GM12891 (cell line): ENCODE measurements at regions not wholly inside any gene's neighbourhood (a gene's known extent, or its start where the extent isn't known, plus 50 kb on each side); places are given as distances from the start of the nearest gene placed in this dataset.

Source experiments
- DNase-seq: peaks from one replicate; pipeline ENCODE4 v3.0.0; 2011; ENCODE audit warnings: low spot score; ENCODE audit not compliant: insufficient read length
- FAIRE-seq: peaks from 2 replicates; lab custom pipeline; 2011; peaks lifted over from hg19 to GRCh38; lab: Jason Lieb, UNC
- PAX5 ChIP-seq: IDR thresholded peaks from 2 replicates; pipeline ENCODE4 v1.6.1; 2011; ENCODE audit warnings: low read length, moderate library complexity, mild to moderate bottlenecking; ENCODE audit not compliant: insufficient read depth, severe bottlenecking
- POLR2A ChIP-seq: IDR thresholded peaks from 2 replicates; pipeline ENCODE4 v1.6.1; 2011; ENCODE audit warnings: low read depth, low read length, control low read depth
- POLR2AphosphoS5 ChIP-seq: IDR thresholded peaks from 2 replicates; pipeline ENCODE4 v1.6.1; 2011; ENCODE audit warnings: low read depth, low read length, control low read depth
- POU2F2 ChIP-seq: IDR thresholded peaks from 2 replicates; pipeline ENCODE4 v1.6.1; 2011; ENCODE audit warnings: low read depth, mild to moderate bottlenecking, control low read depth, low read length, moderate library complexity
- SPI1 ChIP-seq: IDR thresholded peaks from 2 replicates; pipeline ENCODE4 v1.6.1; 2011; ENCODE audit warnings: low read depth, low read length, control low read depth
- TAF1 ChIP-seq: IDR thresholded peaks from 2 replicates; pipeline ENCODE4 v1.6.1; 2011; ENCODE audit warnings: low read depth, low read length, control low read depth

DNA sequence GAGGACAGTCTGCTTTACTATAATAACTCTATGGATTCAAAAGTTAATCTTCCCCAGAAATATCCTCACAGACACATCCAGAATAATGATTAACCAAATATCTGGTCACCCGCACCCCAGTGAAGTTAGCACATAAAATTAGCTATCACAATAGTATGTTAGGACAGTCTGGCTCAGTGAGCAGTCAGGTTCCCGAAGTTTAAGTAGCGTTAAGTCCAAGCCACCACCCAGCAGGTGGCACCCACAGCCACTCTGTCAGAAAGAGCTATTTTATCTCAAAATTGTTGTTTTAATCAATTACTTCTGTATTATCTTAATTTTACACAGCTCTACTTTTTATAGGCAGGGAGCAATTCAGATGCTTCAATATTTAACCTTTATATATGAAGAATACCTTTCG is 537.5 kb downstream of the MBD2 start:
- FAIRE-seq, result no peak
- no peak for TF ChIP-seq SPI1
- no peak for TF ChIP-seq POU2F2
- TF ChIP-seq POLR2A, result no peak
- no peak for TF ChIP-seq TAF1
- no peak for TF ChIP-seq PAX5

DNA sequence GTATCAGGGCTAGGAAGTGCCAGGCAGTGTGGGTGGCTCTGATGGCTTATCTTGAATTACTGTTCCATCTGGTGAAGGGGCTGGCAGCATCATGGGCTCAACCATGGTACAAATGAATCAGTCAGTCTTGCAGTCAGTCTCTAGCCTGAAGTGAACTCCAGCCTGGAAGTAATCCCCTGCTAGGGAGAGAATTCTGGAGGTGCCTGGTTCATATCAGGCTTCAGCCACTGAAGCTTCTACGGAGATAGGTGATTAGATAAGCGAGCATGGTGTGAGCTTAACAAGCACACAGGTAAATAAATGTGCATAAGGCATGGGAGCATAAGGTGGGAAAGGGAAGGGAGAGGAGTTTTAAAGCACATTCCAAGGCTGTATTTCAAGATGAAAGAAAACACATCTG is 541.7 kb downstream of the MBD2 start:
- DNase-seq (no peak), FAIRE-seq (no peak)
- TF ChIP-seq POLR2AphosphoS5, result no peak
- TF ChIP-seq TAF1, result no peak
- TF ChIP-seq POU2F2, result no peak
- TF ChIP-seq SPI1, result no peak
- TF ChIP-seq POLR2A, result no peak
- TF ChIP-seq PAX5, result no peak

More for the DNA sequence above, 537.5 kb downstream of the MBD2 start:
- DNase-seq, result no peak

DNA sequence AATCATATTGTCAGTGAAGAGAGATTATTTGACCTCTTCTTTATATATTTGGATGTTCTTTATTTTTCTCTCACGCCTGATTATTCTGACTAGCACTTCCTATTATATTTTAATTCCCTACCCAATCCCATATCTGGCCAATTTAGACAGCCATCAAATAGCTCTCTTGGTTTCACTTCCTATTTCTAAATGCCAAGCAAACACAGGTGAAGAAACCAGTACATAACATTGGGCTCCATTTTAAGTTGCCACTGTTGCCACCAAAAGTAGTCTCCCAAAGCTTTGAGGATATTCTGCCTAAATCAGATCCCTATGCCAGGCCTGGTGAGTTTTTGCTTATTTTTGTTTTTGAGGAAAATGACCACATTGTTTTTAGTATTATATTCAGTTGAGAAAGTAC is 547.0 kb downstream of the MBD2 start:
- no peak for DNase-seq
- no peak for FAIRE-seq

DNA sequence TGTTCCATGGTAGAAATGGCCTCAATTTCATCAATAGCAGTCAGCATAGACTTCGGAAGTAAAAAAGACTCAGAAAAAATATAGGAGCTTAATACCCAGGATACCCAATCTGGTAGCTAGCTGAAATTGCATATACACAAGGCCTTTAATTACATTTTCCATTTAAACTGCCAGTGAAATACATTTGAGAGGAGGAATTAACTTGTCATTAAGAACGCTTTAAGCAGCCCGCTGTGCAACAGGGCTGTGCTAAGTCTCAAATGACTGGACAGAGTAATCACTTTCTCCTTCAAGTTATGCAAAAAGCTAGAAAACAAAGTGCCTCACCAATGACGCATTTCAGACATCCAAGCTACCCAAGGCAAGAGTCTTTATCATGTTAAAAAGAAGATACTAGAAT is 558.8 kb downstream of the MBD2 start:
- DNase-seq (no peak), FAIRE-seq (no peak)
- TF ChIP-seq POLR2A (no peak), PAX5 (no peak), SPI1 (no peak), TAF1 (no peak), POU2F2 (no peak), POLR2AphosphoS5 (no peak)

More for the DNA sequence above, 547.0 kb downstream of the MBD2 start:
- TF ChIP-seq POLR2AphosphoS5 (no peak), POU2F2 (no peak), TAF1 (no peak), SPI1 (peak; percentile 54), PAX5 (no peak), POLR2A (no peak)

DNA sequence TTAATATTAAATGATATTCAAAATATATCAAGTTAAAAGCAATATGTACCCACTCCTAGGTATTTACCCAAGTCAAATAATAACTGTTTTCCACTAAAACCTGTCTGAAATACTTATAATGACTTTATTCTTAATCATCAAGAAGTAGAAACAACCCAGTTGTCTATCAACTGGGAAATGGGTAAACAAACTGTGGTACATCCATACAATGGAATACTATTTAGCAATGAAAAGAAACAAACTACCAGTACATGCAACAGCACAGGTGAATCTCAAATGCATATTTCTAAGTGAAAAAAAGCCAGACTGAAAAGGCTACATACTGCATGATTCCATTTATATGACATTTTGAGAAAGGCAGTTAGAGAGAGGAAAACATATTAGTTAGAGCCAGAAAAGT is 559.9 kb downstream of the MBD2 start:
- DNase-seq (no peak), FAIRE-seq (no peak)
- TF ChIP-seq PAX5 (no peak), SPI1 (no peak), POLR2A (no peak), POU2F2 (no peak), TAF1 (no peak), POLR2AphosphoS5 (no peak)

DNA sequence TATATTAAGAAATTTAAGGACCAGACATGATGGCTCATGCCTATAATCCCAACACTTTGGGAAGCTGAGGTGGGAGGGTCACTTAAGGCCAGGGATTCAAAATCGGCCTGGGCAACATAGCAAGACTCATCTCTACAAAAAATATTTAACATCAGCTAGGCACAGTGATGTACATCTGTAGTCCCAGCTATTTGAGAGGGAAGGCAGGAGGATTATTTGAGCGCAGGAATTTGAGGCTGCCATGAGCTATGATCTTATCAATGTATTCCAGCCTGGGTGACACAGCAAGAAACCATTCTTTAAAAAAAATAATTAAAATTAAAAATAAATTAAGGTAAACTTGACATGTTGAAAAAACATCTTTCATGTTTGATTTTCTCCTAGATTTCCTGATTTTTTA is 564.2 kb downstream of the MBD2 start:
- FAIRE-seq (no peak), DNase-seq (no peak)
- no peak for TF ChIP-seq TAF1
- TF ChIP-seq POU2F2, result no peak
- TF ChIP-seq PAX5, result no peak
- no peak for TF ChIP-seq POLR2A
- TF ChIP-seq POLR2AphosphoS5, result no peak
- no peak for TF ChIP-seq SPI1

DNA sequence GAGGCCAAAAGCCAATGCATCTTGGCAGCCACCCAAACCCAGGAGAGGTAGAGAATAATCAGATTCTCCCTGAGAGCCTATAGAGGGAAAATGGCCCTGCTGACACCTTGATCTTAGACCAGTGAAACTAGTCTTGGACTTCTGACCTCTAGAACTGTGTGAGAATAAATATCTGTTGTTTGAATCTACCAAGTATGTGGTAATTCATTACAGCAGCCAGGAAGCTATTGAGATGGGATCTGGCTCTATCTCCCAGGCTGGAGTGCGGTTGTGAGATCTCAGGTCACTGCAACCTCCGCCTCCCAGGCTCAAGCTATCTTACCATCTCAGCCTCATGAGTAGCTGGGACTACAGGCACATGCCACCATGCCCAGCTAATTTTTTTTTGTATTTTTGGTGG is 567.2 kb downstream of the MBD2 start:
- no peak for FAIRE-seq
- TF ChIP-seq TAF1, result no peak
- no peak for TF ChIP-seq SPI1
- TF ChIP-seq POU2F2, result no peak
- no peak for TF ChIP-seq PAX5
- no peak for TF ChIP-seq POLR2A
- no peak for TF ChIP-seq POLR2AphosphoS5
- DNase-seq, result no peak

DNA sequence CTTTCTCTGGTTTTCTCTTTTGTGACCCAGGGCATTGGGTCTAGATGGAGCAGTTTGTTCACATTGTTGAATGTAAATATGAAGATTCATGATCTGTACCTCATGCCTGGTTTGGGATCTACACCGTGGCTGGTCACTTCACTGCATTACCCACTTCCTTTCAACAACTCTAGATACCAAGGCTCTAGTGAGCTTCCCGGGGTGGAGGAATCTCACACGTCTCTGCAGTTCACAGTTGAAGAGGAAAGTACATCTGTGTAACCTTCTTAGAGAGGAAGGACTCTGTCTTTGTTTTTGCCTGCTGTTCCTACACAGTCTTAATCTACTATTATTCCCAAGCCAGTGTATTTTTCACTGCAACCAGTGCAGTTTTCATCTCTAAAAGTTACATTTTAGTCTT is 574.8 kb downstream of the MBD2 start:
- no peak for FAIRE-seq
- no peak for DNase-seq
- TF ChIP-seq POLR2A, result no peak
- TF ChIP-seq TAF1, result no peak
- TF ChIP-seq POLR2AphosphoS5, result no peak
- TF ChIP-seq PAX5, result no peak
- TF ChIP-seq SPI1, result no peak
- TF ChIP-seq POU2F2, result no peak

DNA sequence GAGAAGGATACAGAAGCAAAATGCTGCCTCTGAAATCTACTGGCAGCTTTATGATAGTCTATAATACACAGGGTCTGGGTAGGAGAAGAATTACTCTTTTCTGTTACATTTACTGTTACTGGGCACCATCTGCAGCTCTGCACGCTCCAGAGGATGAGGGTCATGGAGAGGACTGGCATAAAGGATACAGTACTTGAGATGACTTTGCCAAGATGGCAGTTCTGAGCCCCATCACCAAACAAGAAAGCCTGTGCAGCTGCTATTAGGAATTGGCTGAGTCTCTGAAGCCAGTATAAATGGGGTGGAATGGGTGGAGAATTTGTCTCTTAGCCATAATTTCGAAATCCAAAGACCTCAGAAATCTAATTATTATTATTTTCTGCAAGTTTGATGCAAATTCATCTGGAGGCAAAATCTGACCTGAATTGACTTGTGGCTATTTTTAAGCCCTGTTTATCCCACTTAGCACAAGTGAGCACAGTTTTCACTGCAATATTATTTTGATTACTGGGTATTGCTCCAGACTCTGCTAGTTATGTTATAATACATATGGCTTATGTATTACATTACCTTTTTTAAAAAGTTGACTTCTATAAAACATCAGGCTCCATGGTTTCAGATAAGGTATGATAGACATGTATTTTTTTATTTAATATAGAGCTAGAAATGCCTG is 579.5 kb downstream of the MBD2 start:
- DNase-seq (no peak), FAIRE-seq (no peak)
- TF ChIP-seq PAX5 (no peak), POU2F2 (no peak), POLR2AphosphoS5 (no peak), SPI1 (no peak), TAF1 (no peak), POLR2A (no peak)

DNA sequence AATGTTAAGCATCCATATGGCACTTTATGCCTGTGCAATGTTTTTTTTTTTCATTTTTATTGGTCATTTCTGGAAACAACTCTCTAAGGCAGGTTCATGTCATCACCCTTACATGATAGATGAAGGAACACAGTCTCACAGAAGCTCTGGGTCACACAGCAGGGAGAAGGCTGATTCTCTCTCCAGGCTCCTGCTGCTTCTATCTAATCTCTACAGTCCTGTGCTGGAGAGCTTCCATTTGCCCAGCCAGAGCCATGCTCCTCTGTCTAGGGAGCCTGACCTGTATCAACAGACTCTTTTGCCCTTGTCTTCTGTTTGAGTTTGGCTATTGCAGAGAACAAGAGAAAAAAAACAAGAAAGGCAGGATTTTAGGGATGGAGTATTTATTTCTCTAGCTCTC is 584.8 kb downstream of the MBD2 start:
- FAIRE-seq (no peak), DNase-seq (no peak)
- TF ChIP-seq POLR2A, result no peak
- TF ChIP-seq PAX5, result no peak
- TF ChIP-seq POLR2AphosphoS5, result no peak
- no peak for TF ChIP-seq POU2F2
- no peak for TF ChIP-seq TAF1
- no peak for TF ChIP-seq SPI1

DNA sequence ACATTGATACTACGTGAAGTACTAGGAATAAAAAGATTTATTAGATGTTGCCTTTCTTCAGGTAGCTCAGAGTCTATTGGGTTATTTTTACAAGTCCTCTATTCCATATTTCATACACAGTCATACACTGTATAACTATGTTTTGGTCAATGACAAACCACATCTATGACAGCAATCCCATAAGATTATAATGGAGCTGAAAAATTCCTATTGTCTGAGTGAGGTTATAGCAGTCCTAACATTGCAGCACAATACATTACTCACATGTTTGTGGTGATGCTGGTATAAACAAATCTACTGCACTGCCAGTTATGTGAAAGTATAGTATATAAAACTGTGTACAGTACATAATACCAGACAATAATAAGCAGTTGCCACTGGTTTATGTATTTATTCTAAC is 595.1 kb downstream of the MBD2 start:
- no peak for TF ChIP-seq TAF1
- TF ChIP-seq PAX5, result no peak
- no peak for TF ChIP-seq POLR2A
- TF ChIP-seq SPI1, result no peak
- TF ChIP-seq POLR2AphosphoS5, result no peak
- no peak for TF ChIP-seq POU2F2
- DNase-seq (no peak), FAIRE-seq (no peak)
